Ishikawa (cell line): ENCODE measurements at regions not wholly inside any gene's neighbourhood (a gene's known extent, or its start where the extent isn't known, plus 50 kb on each side); places are given as distances from the start of the nearest gene placed in this dataset.

Source experiments
- CEBPB ChIP-seq: IDR thresholded peaks from 2 replicates; pipeline ENCODE4 v1.6.1; 2012
- CREB1 ChIP-seq: IDR thresholded peaks from 2 replicates; pipeline ENCODE4 v1.6.1; 2012; ENCODE audit warnings: low read depth
- EGR1 ChIP-seq: IDR thresholded peaks from 2 replicates; pipeline ENCODE4 v1.6.1; 2012
- EP300 ChIP-seq: IDR thresholded peaks from 2 replicates; pipeline ENCODE4 v1.6.1; 2012; ENCODE audit warnings: borderline replicate concordance
- FOXM1 ChIP-seq: IDR thresholded peaks from 2 replicates; pipeline ENCODE4 v1.6.1; 2012; ENCODE audit warnings: low read depth, borderline replicate concordance
- NFIC ChIP-seq: IDR thresholded peaks from 2 replicates; pipeline ENCODE4 v1.6.1; 2012
- RAD21 ChIP-seq: IDR thresholded peaks from 2 replicates; pipeline ENCODE4 v1.6.1; 2012; ENCODE audit warnings: low read depth
- TAF1 ChIP-seq: IDR thresholded peaks from 2 replicates; pipeline ENCODE4 v1.6.1; 2012; ENCODE audit warnings: low read depth, mild to moderate bottlenecking
- TCF12 ChIP-seq: IDR thresholded peaks from 2 replicates; pipeline ENCODE4 v1.6.1; 2012; ENCODE audit warnings: low read depth
- TEAD4 ChIP-seq: IDR thresholded peaks from 2 replicates; pipeline ENCODE4 v1.6.1; 2012
- USF1 ChIP-seq: IDR thresholded peaks from 2 replicates; pipeline ENCODE4 v1.6.1; 2012
- YY1 ChIP-seq: IDR thresholded peaks from 2 replicates; pipeline ENCODE4 v1.6.1; 2012; ENCODE audit warnings: low read depth
- ZBTB7A ChIP-seq: IDR thresholded peaks from 2 replicates; pipeline ENCODE4 v1.6.1; 2012; ENCODE audit warnings: low read depth
- TF ChIP-seq, protein P1 (sequence below): IDR thresholded peaks from 2 replicates; pipeline ENCODE4 v1.6.1; 2012
- TF ChIP-seq, protein P2 (sequence below): IDR thresholded peaks from 2 replicates; pipeline ENCODE4 v1.6.1; 2012; ENCODE audit warnings: low read depth, mild to moderate bottlenecking

DNA sequence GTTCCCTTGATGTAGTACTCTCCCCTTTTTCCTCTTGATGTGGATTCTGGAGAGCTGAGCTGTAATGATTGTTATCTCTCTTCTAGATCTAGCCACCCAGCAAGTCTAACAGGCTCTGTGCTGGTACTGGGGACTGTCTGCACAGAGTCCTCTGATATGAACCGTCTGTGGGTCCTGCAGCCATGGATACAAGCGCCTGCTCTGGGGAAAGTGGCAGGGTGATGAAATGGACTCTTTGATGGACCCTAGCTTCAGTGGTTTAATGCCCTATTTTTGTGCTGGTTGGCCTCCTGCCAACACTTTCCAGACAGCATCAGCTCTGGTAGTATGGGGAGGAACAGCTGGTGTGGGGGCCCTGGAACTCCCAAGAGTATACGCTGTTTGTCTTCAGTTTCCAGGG lies 216.3 kb downstream of the ADGRG6 start:
- TF ChIP-seq TCF12, result no peak
- TF ChIP-seq NFIC, result 0 out of 2 replicates have a peak, but pooled peaks have one; percentile 7
- no peak for TF ChIP-seq FOXM1
- no peak for TF ChIP-seq TEAD4
- TF ChIP-seq ZBTB7A, result no peak
- TF ChIP-seq CREB1, result no peak
- no peak for TF ChIP-seq RAD21

GRCh38 chr6:142518761-142519160 lies 217.0 kb downstream of the ADGRG6 start:
- no peak for TF ChIP-seq YY1
- TF ChIP-seq, protein P1, sequence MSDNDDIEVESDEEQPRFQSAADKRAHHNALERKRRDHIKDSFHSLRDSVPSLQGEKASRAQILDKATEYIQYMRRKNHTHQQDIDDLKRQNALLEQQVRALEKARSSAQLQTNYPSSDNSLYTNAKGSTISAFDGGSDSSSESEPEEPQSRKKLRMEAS, result no peak
- no peak for TF ChIP-seq EGR1
- TF ChIP-seq RAD21, result no peak
- TF ChIP-seq EP300, result no peak
- TF ChIP-seq TCF12, result no peak

GRCh38 chr6:142521791-142522190 lies 220.0 kb downstream of the ADGRG6 start:
- TF ChIP-seq CREB1 (no peak), RAD21 (no peak), EGR1 (no peak), ZBTB7A (no peak), TCF12 (no peak), FOXM1 (no peak), TAF1 (no peak), USF1 (no peak), NFIC (no peak), EP300 (no peak)
- TF ChIP-seq, protein P1, result no peak
- TF ChIP-seq, protein P2, sequence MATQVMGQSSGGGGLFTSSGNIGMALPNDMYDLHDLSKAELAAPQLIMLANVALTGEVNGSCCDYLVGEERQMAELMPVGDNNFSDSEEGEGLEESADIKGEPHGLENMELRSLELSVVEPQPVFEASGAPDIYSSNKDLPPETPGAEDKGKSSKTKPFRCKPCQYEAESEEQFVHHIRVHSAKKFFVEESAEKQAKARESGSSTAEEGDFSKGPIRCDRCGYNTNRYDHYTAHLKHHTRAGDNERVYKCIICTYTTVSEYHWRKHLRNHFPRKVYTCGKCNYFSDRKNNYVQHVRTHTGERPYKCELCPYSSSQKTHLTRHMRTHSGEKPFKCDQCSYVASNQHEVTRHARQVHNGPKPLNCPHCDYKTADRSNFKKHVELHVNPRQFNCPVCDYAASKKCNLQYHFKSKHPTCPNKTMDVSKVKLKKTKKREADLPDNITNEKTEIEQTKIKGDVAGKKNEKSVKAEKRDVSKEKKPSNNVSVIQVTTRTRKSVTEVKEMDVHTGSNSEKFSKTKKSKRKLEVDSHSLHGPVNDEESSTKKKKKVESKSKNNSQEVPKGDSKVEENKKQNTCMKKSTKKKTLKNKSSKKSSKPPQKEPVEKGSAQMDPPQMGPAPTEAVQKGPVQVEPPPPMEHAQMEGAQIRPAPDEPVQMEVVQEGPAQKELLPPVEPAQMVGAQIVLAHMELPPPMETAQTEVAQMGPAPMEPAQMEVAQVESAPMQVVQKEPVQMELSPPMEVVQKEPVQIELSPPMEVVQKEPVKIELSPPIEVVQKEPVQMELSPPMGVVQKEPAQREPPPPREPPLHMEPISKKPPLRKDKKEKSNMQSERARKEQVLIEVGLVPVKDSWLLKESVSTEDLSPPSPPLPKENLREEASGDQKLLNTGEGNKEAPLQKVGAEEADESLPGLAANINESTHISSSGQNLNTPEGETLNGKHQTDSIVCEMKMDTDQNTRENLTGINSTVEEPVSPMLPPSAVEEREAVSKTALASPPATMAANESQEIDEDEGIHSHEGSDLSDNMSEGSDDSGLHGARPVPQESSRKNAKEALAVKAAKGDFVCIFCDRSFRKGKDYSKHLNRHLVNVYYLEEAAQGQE, result no peak

DNA sequence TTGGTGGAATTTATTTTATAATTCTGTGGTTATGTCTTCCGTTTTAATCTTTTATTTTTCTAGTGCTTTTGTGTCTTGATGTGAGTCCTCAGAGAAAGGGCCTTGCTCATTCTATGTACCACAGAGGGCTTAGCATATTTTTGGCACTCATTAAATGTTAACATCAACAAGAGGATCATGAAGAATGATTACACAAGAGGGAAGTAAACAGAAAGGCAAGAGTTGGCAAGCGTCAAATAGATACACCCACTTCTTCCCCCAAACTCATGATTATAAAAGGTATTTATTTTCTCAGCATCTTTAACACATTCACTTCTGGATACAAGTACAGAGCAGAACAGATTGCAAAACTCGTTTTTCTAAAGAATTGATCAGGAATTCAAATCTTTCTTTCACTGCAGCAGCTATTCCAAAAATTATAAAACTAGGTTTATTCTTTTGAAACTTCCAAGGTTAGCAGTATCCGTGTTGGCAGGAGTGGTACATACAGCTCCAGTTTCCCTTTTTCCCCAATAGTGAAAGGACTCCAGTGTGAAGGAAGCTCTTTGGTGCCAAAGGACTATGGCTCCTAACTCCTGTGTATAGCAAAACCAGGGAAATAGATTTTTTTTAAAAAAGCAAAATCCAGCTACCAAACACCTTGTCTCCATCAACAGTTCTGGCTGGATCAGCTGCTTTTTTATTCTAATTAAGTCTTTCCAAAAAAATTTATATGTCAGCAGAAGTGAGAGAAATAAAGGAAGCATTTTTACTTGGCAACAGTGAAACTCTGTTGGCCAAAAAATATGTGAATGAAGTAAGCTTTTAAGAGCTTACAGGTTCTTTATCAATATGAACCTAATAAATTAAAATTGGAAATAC lies 221.9 kb downstream of the ADGRG6 start:
- TF ChIP-seq TCF12 (no peak), ZBTB7A (no peak), TAF1 (no peak), TEAD4 (no peak), USF1 (no peak), CEBPB (no peak), RAD21 (no peak), EGR1 (no peak), NFIC (no peak), FOXM1 (no peak), YY1 (no peak), CREB1 (no peak), EP300 (no peak)
- TF ChIP-seq, protein P2, result no peak
- TF ChIP-seq, protein P1, result no peak

DNA sequence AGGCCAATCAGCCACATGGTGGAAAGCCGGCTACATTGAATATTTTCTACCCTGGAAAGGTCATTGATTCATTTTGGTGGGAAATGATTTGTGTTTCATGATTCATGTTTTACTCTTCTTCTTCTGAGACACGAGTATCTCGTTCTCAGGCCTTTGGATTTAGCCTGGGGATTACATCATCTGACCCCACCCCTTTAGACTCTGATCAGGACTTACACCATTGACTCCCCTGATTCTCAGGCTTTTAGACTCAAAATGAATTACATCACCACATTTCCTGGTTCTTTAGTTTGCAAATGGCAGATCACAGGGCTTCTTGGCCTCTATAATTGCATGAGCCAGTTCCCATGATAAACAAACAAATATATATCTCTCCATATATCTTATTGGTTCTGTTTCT lies 228.8 kb downstream of the ADGRG6 start:
- TF ChIP-seq, protein P2, result no peak
